HuH-7 (cell line): ENCODE measurements at regions not wholly inside any gene's neighbourhood (a gene's known extent, or its start where the extent isn't known, plus 50 kb on each side); places are given as distances from the start of the nearest gene placed in this dataset.

Experiments
- DNase-seq: peaks from one replicate; pipeline ENCODE4 v3.0.0; 2011; ENCODE audit warnings: low spot score

GRCh38 chr14:22477569-22478194 lies 111.3 kb downstream of the DAD1 start:
- no peak for DNase-seq

DNA sequence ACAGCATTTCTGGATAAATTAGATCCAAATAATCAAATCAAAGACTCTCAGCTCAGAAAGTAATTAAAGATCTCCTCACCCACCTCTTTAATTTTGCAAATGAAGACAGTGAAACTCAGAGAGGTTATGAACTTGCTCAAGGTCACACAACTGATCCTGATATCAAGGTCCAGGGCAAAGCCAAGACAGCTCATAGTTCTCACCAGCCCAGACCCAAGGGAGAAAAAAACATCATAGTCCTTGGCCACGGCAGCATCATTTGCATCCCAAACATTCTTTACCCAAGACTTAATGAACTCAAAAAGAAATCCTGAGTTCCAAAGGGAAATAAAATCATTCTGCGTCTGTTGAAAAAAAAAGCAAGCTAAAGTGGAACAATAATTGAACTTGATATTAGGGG lies 112.1 kb downstream of the DAD1 start:
- DNase-seq, result no peak

DNA sequence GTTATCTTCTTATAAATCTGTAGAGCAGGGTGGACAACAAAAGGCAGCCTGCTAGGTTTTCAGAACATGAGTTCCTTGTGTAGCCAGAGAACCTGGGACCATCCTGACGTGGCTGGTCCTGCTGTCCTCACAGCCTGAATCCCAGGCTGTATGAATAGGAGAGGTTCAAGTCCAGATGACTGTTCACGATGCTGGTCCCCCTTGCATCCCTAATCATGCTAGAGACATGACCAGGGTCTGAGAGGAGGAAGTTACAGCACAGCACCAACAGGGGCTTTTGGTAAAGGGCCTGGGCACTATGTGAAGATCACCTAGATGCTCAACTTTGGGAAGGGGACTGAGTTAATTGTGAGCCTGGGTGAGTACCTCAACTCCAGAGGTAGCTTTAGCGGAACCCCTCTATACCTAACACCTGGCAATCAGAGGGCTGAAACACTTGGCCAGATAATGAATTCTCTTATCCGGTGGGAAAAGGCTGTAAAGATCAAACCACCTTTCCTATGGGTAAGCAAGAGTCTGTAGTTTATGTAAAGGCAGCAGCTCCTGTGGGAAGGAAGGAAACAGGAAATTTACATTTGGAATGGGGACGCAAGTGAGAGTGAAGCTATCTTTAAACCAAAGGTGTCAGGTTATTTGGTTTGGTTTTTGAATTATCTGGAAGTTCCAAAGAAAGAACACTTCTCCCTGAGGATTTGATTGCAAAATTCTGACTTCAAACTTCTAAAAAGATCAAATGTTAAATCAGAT lies 112.8 kb downstream of the DAD1 start:
- DNase-seq, result no peak

DNA sequence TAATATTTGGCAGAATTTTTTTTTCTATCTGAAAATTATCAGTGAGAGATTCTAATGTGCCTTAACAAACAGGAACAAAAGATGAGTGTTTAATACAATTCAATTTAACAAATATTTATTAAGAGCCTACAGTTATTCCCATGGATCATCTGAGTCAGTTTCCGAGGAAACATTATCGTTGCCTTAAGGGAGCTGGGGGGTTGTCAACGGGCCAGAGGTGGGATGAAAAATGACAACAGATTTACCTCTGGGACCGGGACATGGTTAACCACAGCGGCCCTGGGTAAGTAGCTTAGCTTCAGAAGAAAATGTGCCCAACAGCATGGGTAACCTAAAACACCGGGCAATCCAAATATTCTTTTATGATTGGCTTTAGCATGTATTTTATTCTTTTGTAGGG lies 113.6 kb downstream of the DAD1 start:
- DNase-seq, result no peak

DNA sequence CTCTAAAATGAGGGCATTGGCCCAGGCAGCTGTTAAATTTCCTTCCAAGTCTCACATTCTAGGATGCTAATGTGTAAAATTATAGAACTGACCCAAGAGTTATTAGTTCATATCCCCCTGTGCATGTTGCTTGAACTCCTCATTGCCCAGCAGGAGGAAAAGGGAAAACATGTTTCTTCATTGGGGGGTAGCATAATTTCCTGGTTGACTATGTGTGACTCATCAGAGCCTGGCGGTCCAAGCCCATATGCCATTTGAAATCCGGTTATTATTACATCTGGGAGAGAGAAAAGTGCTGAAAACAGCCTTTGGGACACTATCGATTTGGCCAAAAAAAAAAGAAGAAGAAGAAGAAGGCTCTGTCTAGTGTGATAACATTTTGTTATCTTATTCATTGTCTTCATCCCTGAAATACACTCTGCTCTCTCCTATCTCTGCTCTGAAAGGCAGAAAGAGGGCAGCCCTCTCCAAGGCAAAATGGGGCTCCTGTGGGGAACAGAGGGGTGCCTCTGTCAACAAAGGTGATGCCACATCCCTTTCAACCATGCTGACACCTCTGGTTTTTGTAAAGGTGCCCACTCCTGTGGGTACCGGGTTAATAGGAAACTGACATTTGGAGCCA lies 114.2 kb downstream of the DAD1 start:
- DNase-seq, result no peak

GRCh38 chr14:22472935-22473854 lies 115.8 kb downstream of the DAD1 start:
- DNase-seq, result peak; percentile 39

DNA sequence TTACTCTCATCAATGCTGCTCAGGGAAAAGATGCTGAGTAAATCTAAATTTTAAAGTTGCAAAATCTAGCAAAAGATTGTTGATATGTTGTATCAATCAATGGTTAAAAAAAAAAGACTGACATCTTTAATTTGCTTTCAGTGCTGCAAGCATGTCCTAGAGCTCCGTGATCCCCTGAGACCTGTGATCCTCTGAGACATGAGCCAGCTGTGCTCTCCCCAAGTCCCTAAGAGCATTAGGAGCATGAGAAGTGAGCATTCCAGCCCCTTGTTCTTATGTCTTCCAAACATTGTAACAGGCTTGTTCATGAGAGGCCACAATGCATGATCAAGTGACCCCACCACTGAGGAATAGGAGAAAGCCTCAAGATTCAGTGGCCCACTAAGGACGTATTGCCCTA lies 116.6 kb downstream of the DAD1 start:
- DNase-seq, result no peak

DNA sequence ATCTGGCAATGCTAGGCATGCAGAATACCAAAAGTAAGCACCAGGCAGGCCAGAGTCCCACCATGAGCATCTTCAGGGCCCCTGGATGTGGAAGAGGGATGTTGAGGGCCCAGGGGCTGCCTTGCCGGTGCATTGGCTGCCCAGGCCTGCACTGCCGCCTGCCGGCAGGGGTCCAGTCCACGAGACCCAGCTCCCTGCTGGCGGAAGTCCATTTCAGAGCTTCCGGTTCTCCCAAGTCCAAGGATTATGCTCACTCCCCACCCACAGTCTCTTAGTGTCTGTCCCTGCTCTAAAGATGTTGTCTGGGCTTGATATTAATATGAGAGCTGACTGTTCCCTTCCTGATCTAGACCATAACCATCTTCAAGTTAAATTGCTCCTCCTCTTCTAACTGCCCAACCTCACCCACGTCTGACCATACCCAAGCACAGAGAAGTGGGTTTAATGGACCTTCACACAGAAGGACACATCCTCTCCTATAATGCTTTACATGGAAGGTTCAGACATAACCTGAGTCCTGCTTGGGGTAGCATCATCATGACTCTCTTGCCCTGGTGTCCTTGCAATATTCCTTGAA lies 117.4 kb downstream of the DAD1 start:
- DNase-seq, result peak; percentile 30

GRCh38 chr14:22469538-22470303 lies 119.3 kb downstream of the DAD1 start:
- DNase-seq, result no peak

GRCh38 chr14:22468830-22469229 lies 120.2 kb downstream of the DAD1 start:
- no peak for DNase-seq

- no peak for DNase-seq
Observed at GRCh38 chr14:22466491-22466890, 122.5 kb downstream of the DAD1 start.

DNA sequence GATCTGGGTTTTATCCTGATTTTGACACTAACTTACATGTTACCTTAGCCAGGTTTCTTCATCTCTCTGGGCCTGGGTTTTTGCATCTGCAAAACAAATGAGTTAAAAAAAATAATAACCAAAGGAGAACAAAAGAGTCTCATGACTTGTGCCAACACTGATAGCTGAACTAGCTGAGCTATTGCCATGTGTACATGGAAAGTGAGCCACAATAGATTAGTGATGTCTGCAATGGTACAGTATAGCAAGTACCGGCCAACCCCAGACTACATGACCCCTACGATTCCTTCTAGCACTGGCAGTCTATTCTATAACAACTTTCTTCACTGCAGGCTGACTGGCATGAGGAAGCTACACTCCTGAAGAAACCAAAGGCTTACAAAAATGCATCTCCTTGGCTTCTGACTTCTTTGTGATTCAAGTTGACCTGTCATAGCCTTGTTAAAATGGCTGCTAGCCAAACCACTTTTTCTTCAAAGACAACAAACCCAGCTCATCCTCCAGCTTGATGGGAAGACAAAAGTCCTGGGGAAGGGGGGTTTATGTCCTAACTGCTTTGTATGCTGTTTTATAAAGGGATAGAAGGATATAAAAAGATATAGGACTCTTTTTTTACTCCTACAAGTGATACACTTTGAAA lies 123.7 kb downstream of the DAD1 start:
- DNase-seq, result no peak

- no peak for DNase-seq
Observed at GRCh38 chr14:22464422-22465142, 124.4 kb downstream of the DAD1 start.

DNA sequence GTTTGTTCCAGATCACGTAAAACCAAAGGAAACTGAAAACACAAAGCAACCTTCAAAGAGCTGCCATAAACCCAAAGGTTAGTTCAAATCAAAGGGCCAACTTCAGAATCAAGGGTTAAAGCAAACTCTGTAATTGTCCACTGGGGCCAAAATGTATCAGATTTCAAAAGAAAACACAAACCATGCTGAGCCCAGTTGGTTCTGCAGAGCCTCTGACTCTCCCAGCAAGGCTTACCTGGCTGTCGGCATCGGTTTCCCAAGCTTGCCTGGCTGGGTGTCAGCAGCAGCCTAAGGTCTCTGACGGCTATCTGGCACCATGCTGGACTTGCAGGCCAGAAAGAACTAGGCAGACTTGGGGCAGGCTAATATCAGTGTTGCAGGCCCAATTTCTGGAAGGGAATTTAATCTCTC lies 125.3 kb downstream of the DAD1 start:
- DNase-seq, result no peak

DNA sequence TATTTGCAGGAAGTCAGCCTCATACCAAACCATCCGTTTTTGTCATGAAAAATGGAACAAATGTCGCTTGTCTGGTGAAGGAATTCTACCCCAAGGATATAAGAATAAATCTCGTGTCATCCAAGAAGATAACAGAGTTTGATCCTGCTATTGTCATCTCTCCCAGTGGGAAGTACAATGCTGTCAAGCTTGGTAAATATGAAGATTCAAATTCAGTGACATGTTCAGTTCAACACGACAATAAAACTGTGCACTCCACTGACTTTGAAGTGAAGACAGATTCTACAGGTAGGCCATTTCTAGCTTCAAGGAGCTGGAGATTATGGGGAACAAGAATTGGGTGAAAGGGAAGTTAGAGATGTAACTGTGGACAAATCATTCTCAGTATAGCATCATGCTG lies 126.1 kb downstream of the DAD1 start:
- DNase-seq, result no peak

DNA sequence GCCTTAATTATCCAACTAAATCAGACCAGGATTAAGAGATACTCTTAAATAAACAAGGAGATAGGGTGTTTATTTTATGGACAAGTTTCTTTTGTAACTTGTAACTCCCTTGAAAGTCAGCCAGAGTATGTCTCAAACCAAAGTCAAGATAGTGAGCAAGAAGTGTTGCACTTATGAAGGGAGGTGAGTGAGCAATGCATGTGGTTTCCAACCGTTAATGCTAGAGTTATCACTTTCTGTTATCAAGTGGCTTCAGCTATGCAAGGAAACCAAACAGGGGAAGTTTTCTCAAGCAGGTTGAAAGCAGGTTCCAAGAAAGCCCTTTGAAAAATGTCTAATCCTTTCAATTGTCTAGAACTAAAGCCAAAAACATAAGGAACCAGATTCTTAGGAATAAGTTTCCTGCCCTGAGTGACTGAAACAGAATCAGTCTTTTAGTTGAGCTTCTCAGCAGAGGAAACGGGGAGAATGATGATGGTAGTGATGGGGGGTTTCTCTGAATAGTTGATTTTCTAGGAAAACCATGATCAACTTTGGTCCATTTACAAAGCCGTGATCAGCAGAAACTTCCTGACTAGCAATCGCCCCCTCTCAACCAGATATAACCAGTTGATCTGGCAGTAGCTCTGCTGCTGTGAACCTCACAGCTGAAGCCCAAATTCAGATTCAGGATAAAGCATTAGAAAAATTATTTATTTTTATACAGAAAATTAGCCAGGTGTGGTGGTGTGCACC lies 128.4 kb downstream of the DAD1 start:
- DNase-seq, result no peak

DNA sequence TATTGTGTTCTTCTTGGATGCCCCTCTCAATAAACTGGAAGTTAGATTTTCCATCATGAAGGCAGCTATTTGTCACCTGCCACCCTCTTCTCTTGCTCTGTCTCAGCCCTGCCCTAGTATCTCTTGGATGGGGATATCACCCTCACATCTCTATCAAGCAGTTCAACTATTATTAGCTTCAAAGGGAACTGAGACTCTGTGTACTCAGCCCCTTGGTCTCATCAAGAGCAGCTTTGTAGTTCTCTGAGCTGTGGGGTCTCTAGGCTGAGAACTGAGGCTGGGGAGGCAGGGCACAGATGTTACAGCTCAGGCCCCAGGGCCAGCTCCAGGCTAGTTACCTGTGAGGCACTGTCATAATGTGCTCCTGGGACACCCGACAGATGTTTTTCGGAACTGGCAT lies 130.3 kb downstream of the DAD1 start:
- DNase-seq, result no peak

GRCh38 chr14:22456998-22457594 lies 131.9 kb downstream of the DAD1 start:
- no peak for DNase-seq

GRCh38 chr14:22456421-22456820 lies 132.6 kb downstream of the DAD1 start:
- DNase-seq, result no peak
